ENCODE measurements at regions not wholly inside any gene's neighbourhood (a gene's known extent, or its start where the extent isn't known, plus 50 kb on each side); places are given as distances from the start of the nearest gene placed in this dataset.

DNA sequence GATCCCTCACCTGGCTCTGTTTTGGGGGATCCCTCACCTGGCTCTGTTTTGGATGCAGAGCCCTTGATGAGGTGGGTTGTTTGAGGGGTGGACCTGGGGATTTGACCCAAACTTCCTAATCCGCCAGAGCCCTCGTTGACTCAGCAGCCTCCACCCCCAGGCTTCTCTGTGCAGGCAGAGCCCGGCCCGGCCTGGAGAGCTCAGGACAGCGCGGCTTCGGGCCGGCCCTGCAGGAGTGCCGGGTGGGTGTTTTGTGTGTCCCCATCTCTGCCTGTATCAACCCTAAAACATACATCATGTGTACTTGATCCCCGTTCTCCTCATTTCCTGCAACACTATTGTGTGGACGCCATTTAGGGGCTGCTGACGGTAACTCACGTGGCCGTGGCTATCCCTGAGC, 124.2 kb downstream of the SIK1 start:
- Histone ChIP-seq H4K5ac (ENCODE audit: insufficient read length, low read depth, low read length) (no peak overlapping the region), H2BK20ac (ENCODE audit: low read length) (no peak overlapping the region), H3K4me2 (ENCODE audit: insufficient read depth in 1 of 2, low read depth in 2 of 2, low read length in 2 of 2) (no peak overlapping the region), H3K79me2 (ENCODE audit: control insufficient read depth in 1 of 2, insufficient read depth in 2 of 2, low read length in 2 of 2) (no peaks in the 10 kb centered on the region), H2BK12ac (ENCODE audit: low read depth, low read length) (no peak overlapping the region), H3K23me2 (ENCODE audit: low read depth, low read length) (no peaks in the 10 kb centered on the region), H2AK5ac (ENCODE audit: low read depth, low read length) (no peak overlapping the region), H2BK120ac (replicated peaks; ENCODE audit: low read depth, low read length) (no peak overlapping the region), H3K23ac (ENCODE audit: insufficient read length) (no peak overlapping the region), H3K14ac (ENCODE audit: insufficient read length) (no peak overlapping the region), H3K56ac (replicated peaks; ENCODE audit: insufficient read length, low read depth, low read length) (no peak overlapping the region), H4K8ac (ENCODE audit: extremely low read depth, insufficient read depth, low read length) (no peak overlapping the region), H3K79me1 (ENCODE audit: low read depth, low read length) (no peaks in the 10 kb centered on the region), H3K4ac (replicated peaks; ENCODE audit: insufficient read length, low read depth, low read length) (no peak overlapping the region), H3K36me3 (ENCODE audit: control insufficient read depth in 2 of 4, insufficient read depth in 4 of 4, low read length in 3 of 4) (no peaks in the 10 kb centered on the region), H2BK5ac (ENCODE audit: low read depth, low read length) (no peak overlapping the region), H2AFZ (ENCODE audit: low read length) (no peak overlapping the region), H3K18ac (ENCODE audit: extremely low read depth, low read length) (no peak overlapping the region), H3K4me1 (replicated peaks in 1 of 4; ENCODE audit: control insufficient read depth in 3 of 4, insufficient read depth in 4 of 4, low read length in 3 of 4) (peaks cover 0 to 3% (median 1%) of the 10 kb centered on the region in 4 experiments; a peak in 2 of 7 replicates), H2BK15ac (ENCODE audit: low read length) (no peak overlapping the region), H3K4me3 (ENCODE audit: extremely low read depth in 1 of 4, insufficient read depth in 2 of 4, low read depth in 3 of 4, low read length in 4 of 4) (no peak overlapping the region), H4K91ac (replicated peaks; ENCODE audit: insufficient read length, low read length) (no peak overlapping the region), H3K9ac (replicated peaks in 1 of 4; ENCODE audit: extremely low read depth in 1 of 4, low read depth in 3 of 4, low read length in 3 of 4) (no peak overlapping the region), H4K20me1 (replicated peaks in 1 of 2; ENCODE audit: control insufficient read depth in 1 of 2, insufficient read depth in 2 of 2, low read length in 2 of 2) (peaks cover 0 to 1% of the 10 kb centered on the region in 2 experiments), H3K9me3 (ENCODE audit: insufficient read depth in 2 of 2, low read depth in 1 of 2, low read length in 1 of 2) (no peaks in the 10 kb centered on the region), H3K27ac (ENCODE audit: low read depth, low read length) (no peak overlapping the region), H3K27me3 (replicated peaks in 1 of 4; ENCODE audit: control insufficient read depth in 3 of 4, extremely low read depth in 1 of 4, insufficient read depth in 3 of 4, low read length in 3 of 4) (no peaks in the 10 kb centered on the region)
- ChIA-PET POLR2A (ENCODE audit: partially characterized antibody) (no interaction called here), CTCF (ENCODE audit: partially characterized antibody) (interaction anchor here (1.4 to 4.0 kb wide), 4 partner anchors 10 to 34 kb away, joined by 4 to 12 read pairs (median 7); no protein-coding TSS in a partner anchor)
- FAIRE-seq, result no peak
- DNase-seq (ENCODE audit: low read depth in 1 of 2, low spot score in 2 of 2), result no peak
- WGBS, 2 experiments (ENCODE audit: extremely low coverage in 1 of 2, insufficient coverage in 1 of 2, insufficient read length in 1 of 2, insufficient replicate concordance in 2 of 2, low coverage in 1 of 2, low lambda C conversion rate in 2 of 2, missing lambda C conversion rate in 1 of 2), result 81% methylated on average over 14 of the region's 14 CpGs; no CpG with 5 or more reads in 1 of the 2 experiments
- TF ChIP-seq, protein P1, sequence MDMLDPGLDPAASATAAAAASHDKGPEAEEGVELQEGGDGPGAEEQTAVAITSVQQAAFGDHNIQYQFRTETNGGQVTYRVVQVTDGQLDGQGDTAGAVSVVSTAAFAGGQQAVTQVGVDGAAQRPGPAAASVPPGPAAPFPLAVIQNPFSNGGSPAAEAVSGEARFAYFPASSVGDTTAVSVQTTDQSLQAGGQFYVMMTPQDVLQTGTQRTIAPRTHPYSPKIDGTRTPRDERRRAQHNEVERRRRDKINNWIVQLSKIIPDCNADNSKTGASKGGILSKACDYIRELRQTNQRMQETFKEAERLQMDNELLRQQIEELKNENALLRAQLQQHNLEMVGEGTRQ (IDR thresholded peaks at IDR 0.05; ENCODE audit: low read length), result no peak
- TF ChIP-seq ASH2L (IDR thresholded peaks at IDR 0.05; ENCODE audit: low read length) (no peak), POLR2A (IDR thresholded peaks at IDR 0.05; ENCODE audit: control extremely low read depth in 1 of 2, low read depth in 2 of 2, low read length in 2 of 2) (no peak), SIX5 (IDR thresholded peaks at IDR 0.05; ENCODE audit: low read depth, low read length) (no peak), CBX5 (IDR thresholded peaks at IDR 0.05; ENCODE audit: low read depth, low read length) (no peak), CREB1 (IDR thresholded peaks at IDR 0.05) (no peak), PHF8 (conservative IDR thresholded peaks at IDR 0.05; ENCODE audit: low read depth, low read length) (no peak), NANOG (IDR thresholded peaks at IDR 0.05; ENCODE audit: insufficient read depth, low read depth, low read length, poor library complexity, severe bottlenecking) (no peak)
- TF ChIP-seq, protein P2, sequence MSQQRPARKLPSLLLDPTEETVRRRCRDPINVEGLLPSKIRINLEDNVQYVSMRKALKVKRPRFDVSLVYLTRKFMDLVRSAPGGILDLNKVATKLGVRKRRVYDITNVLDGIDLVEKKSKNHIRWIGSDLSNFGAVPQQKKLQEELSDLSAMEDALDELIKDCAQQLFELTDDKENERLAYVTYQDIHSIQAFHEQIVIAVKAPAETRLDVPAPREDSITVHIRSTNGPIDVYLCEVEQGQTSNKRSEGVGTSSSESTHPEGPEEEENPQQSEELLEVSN (IDR thresholded peaks at IDR 0.05), result no peak
- TF ChIP-seq, protein P3, sequence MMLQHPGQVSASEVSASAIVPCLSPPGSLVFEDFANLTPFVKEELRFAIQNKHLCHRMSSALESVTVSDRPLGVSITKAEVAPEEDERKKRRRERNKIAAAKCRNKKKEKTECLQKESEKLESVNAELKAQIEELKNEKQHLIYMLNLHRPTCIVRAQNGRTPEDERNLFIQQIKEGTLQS (IDR thresholded peaks at IDR 0.05; ENCODE audit: insufficient read depth, low read depth, low read length), result no peak

Data from H1 (cell line).